T1000 (cell line): ENCODE measurements at regions not wholly inside any gene's neighbourhood (a gene's known extent, or its start where the extent isn't known, plus 50 kb on each side); places are given as distances from the start of the nearest gene placed in this dataset.

ENCODE experiments used
- DNase-seq: peaks from one replicate; lab custom pipeline; 2025; ENCODE audit warnings: mixed read lengths; lab: John Stamatoyannopoulos, UW

GRCh38 chr12:114253976-114254778 lies 151.8 kb downstream of the TBX5 start:
- DNase-seq = no peak

GRCh38 chr12:114248527-114248926 lies 157.4 kb downstream of the TBX5 start:
- no peak for DNase-seq

- DNase-seq = no peak
Observed at GRCh38 chr12:114245555-114245954, 160.4 kb downstream of the TBX5 start.

GRCh38 chr12:114241973-114242434 lies 163.9 kb downstream of the TBX5 start:
- no peak for DNase-seq

GRCh38 chr12:114240288-114240687 lies 165.7 kb downstream of the TBX5 start:
- no peak for DNase-seq

- DNase-seq = no peak
Observed at GRCh38 chr12:114238808-114239207, 167.1 kb downstream of the TBX5 start.

GRCh38 chr12:114237230-114237629 lies 168.7 kb downstream of the TBX5 start:
- no peak for DNase-seq

- DNase-seq = no peak
Observed at GRCh38 chr12:114232187-114232586, 173.8 kb downstream of the TBX5 start.

- DNase-seq = no peak
Observed at GRCh38 chr12:114229150-114229549, 176.8 kb downstream of the TBX5 start.

- no peak for DNase-seq
Observed at GRCh38 chr12:114226241-114226928, 179.6 kb downstream of the TBX5 start.

GRCh38 chr12:114221957-114222630 lies 183.8 kb downstream of the TBX5 start:
- DNase-seq = no peak

- DNase-seq = no peak
Observed at GRCh38 chr12:114221136-114221833, 184.7 kb downstream of the TBX5 start.

- no peak for DNase-seq
Observed at GRCh38 chr12:114220311-114220710, 185.6 kb downstream of the TBX5 start.

- DNase-seq = no peak
Observed at GRCh38 chr12:114218136-114218535, 187.8 kb downstream of the TBX5 start.

GRCh38 chr12:114215746-114216145 lies 190.2 kb downstream of the TBX5 start:
- no peak for DNase-seq

GRCh38 chr12:114213055-114213581 lies 192.8 kb downstream of the TBX5 start:
- no peak for DNase-seq

- no peak for DNase-seq
Observed at GRCh38 chr12:114209861-114210260, 196.1 kb downstream of the TBX5 start.

GRCh38 chr12:114206525-114206924 lies 199.4 kb downstream of the TBX5 start:
- DNase-seq = no peak

GRCh38 chr12:114201794-114202193 lies 204.2 kb downstream of the TBX5 start:
- DNase-seq = no peak

GRCh38 chr12:114194956-114195355 lies 211.0 kb downstream of the TBX5 start:
- DNase-seq = no peak

GRCh38 chr12:114194066-114194465 lies 211.9 kb downstream of the TBX5 start:
- no peak for DNase-seq

- no peak for DNase-seq
Observed at GRCh38 chr12:114193474-114193873, 212.5 kb downstream of the TBX5 start.
